IMR-90 (cell line): ENCODE measurements at regions not wholly inside any gene's neighbourhood (a gene's known extent, or its start where the extent isn't known, plus 50 kb on each side); places are given as distances from the start of the nearest gene placed in this dataset.

Experiments used
- ATAC-seq: fragments of 200-7000 bp; cut with Tn5 transposase; 2 replicates; pipeline ENCODE4 v1.9.1; 2020; ENCODE audit warnings: low read depth, mild to moderate bottlenecking, moderate library complexity
- BruUV-seq: library from RNA; stranded (reverse); fragments of 400-500 nt; replicated peaks from 2 replicates; lab custom pipeline; 2021; lab: Mats Ljungman, UMichigan
- CTCF ChIA-PET: fragments of 300-600 bp; formaldehyde crosslinking; extraction: SDS; loops from one replicate; lab custom pipeline; 2021; ENCODE audit warnings: antibody characterized with exemption; lab: Yijun Ruan, JAX
- POLR2A ChIA-PET: fragments of 300-600 bp; sonication (Branson Sonifier 250); formaldehyde crosslinking; loops from one replicate; lab custom pipeline; 2022; ENCODE audit warnings: antibody characterized with exemption; ENCODE audit not compliant: unreplicated experiment; lab: Charles Lee
- DNase-seq: peaks from one replicate; pipeline ENCODE4 v3.0.0; 2013
- H2AFZ ChIP-seq: replicated peaks from 2 replicates; pipeline ENCODE3; 2013; ENCODE audit warnings: low read length, mild to moderate bottlenecking; ENCODE audit not compliant: poor library complexity
- H2AK5ac ChIP-seq: 2 replicates; pipeline ENCODE4 v1.6.1; 2013; ENCODE audit warnings: low read depth, low read length, inconsistent platforms
- H2AK9ac ChIP-seq: replicated peaks from 2 replicates; pipeline ENCODE3; 2013; ENCODE audit warnings: mild to moderate bottlenecking, low read depth, low read length, moderate library complexity; ENCODE audit not compliant: poor library complexity
- H2BK120ac ChIP-seq: 2 replicates; pipeline ENCODE4 v1.6.1; 2013; ENCODE audit warnings: low read depth, low read length, inconsistent platforms
- H2BK15ac ChIP-seq: 3 replicates; pipeline ENCODE4 v1.6.1; 2013; ENCODE audit warnings: low read depth, low read length, inconsistent platforms
- H2BK20ac ChIP-seq: 2 replicates; pipeline ENCODE4 v1.6.1; 2013; ENCODE audit warnings: low read depth, mild to moderate bottlenecking, inconsistent platforms, low read length, moderate library complexity
- H2BK5ac ChIP-seq: 2 replicates; pipeline ENCODE4 v1.6.1; 2013; ENCODE audit warnings: mild to moderate bottlenecking, low read depth, low read length, inconsistent platforms; ENCODE audit not compliant: poor library complexity, severe bottlenecking
- H3K14ac ChIP-seq: replicated peaks from 2 replicates; pipeline ENCODE4 v1.6.1; 2013; ENCODE audit warnings: low read depth, low read length, inconsistent platforms
- H3K18ac ChIP-seq: 2 replicates; pipeline ENCODE4 v1.6.1; 2013; ENCODE audit warnings: low read depth, low read length, control low read depth
- H3K23ac ChIP-seq: 2 replicates; pipeline ENCODE4 v1.6.1; 2013; ENCODE audit warnings: low read depth, low read length, inconsistent platforms
- H3K27ac ChIP-seq: 2 replicates; pipeline ENCODE4 v1.5.1; 2013; ENCODE audit warnings: mild to moderate bottlenecking, control low read depth, low read length; ENCODE audit not compliant: insufficient read depth
- H3K27me3 ChIP-seq: 2 replicates; pipeline ENCODE4 v1.6.1; 2013; ENCODE audit warnings: low read length; ENCODE audit not compliant: control insufficient read depth, insufficient read depth
- H3K36me3 ChIP-seq: 2 replicates; pipeline ENCODE4 v1.6.1; 2013; ENCODE audit warnings: low read length, mixed read lengths; ENCODE audit not compliant: control insufficient read depth, insufficient read depth
- H3K4ac ChIP-seq: 2 replicates; pipeline ENCODE4 v1.6.1; 2013; ENCODE audit warnings: low read depth, low read length, inconsistent platforms
- H3K4me1 ChIP-seq: 2 replicates; pipeline ENCODE4 v1.6.1; 2013; ENCODE audit warnings: low read length, mixed read lengths; ENCODE audit not compliant: control insufficient read depth, insufficient read depth
- H3K4me2 ChIP-seq: 2 replicates; pipeline ENCODE4 v1.6.1; 2013; ENCODE audit warnings: low read depth, mild to moderate bottlenecking, control low read depth, low read length, moderate library complexity
- H3K4me3 ChIP-seq: 2 replicates; pipeline ENCODE4 v1.5.1; 2013; ENCODE audit warnings: low read depth, mild to moderate bottlenecking, control low read depth, low read length, moderate library complexity; ENCODE audit not compliant: insufficient read depth
- H3K56ac ChIP-seq: 2 replicates; pipeline ENCODE4 v1.6.1; 2013; ENCODE audit warnings: low read length, inconsistent platforms; ENCODE audit not compliant: insufficient read depth; ENCODE audit errors: extremely low read depth
- H3K79me1 ChIP-seq, 2 experiments: 2 replicates each; pipeline ENCODE4 v1.6.1; 2013; ENCODE audit warnings: low read length in 2 of 2, inconsistent platforms in 1 of 2, low read depth in 1 of 2
- H3K9ac ChIP-seq: 2 replicates; pipeline ENCODE4 v1.6.1; 2013; ENCODE audit warnings: low read depth, low read length, control low read depth
- H3K9me1 ChIP-seq: 2 replicates; pipeline ENCODE4 v1.6.1; 2013; ENCODE audit warnings: low read length, inconsistent platforms; ENCODE audit not compliant: insufficient read depth
- H3K9me3 ChIP-seq: 2 replicates; pipeline ENCODE4 v1.6.1; 2013; ENCODE audit warnings: low read length; ENCODE audit not compliant: control insufficient read depth, insufficient read depth
- H4K20me1 ChIP-seq: 2 replicates; pipeline ENCODE4 v1.6.1; 2013; ENCODE audit warnings: low read length, inconsistent platforms; ENCODE audit not compliant: insufficient read depth
- H4K5ac ChIP-seq: 2 replicates; pipeline ENCODE4 v1.6.1; 2013; ENCODE audit warnings: mild to moderate bottlenecking, low read depth, low read length, control low read depth
- H4K8ac ChIP-seq, 2 experiments: 2 replicates each; pipeline ENCODE4 v1.6.1; 2013; ENCODE audit warnings: low read depth in 2 of 2, low read length in 2 of 2, control low read depth in 1 of 2, inconsistent platforms in 1 of 2
- H4K91ac ChIP-seq: 2 replicates; pipeline ENCODE4 v1.6.1; 2013; ENCODE audit warnings: low read depth, low read length, inconsistent platforms; ENCODE audit not compliant: insufficient read depth
- MAFK ChIP-seq: IDR thresholded peaks from 2 replicates; pipeline ENCODE4 v1.6.1; 2012; ENCODE audit warnings: low read depth, low read length, improper control_type of control experiment
- RAD21 ChIP-seq: IDR thresholded peaks from 2 replicates; pipeline ENCODE4 v1.6.1; 2012; ENCODE audit warnings: low read length, improper control_type of control experiment
- RCOR1 ChIP-seq: IDR thresholded peaks from 2 replicates; pipeline ENCODE4 v1.6.1; 2012; ENCODE audit warnings: mild to moderate bottlenecking, low read length, improper control_type of control experiment; ENCODE audit not compliant: insufficient replicate concordance
- SMC3 ChIP-seq: fragments of 150-350 bp; IDR thresholded peaks from 2 replicates; pipeline ENCODE4 v1.6.1; 2016; ENCODE audit warnings: low read depth, mild to moderate bottlenecking, antibody characterized with exemption, low read length, moderate library complexity
- WGBS, 2 experiments: methylation state at CpG; one replicate each; pipeline versions ENCODE4 v1.1.5 to v1.1.7; 2013; ENCODE audit warnings: missing lambda C conversion rate in 2 of 2; ENCODE audit not compliant: insufficient read length in 1 of 2; ENCODE audit errors: extremely low coverage in 2 of 2; 5-methylcytosine and 5-hydroxymethylcytosine counted together
- dilution Hi-C: fragments of 300-500 bp; cut with HindIII; formaldehyde crosslinking; loops from one replicate; pipeline ENCODE4 v1.14.3; 2018; ENCODE audit warnings: low sequenced_read_pairs; ENCODE audit not compliant: unreplicated experiment
- in situ Hi-C: fragments of 300-500 bp; cut with MboI; formaldehyde crosslinking; loops from 3 replicates; pipeline ENCODE4 v1.14.3; 2019; ENCODE audit warnings: low sequenced_read_pairs, inconsistent platforms, mixed read lengths
- intact Hi-C: fragments of 100-400 bp; cut with micrococcal nuclease; formaldehyde crosslinking; loops from 2 replicates; pipeline ENCODE4 v1.10.0; 2022
- TF ChIP-seq, protein P1 (sequence below): fragments of 150-350 bp; IDR thresholded peaks from 2 replicates; pipeline ENCODE4 v1.6.1; 2017; ENCODE audit warnings: mild to moderate bottlenecking, antibody characterized with exemption, low read length, low read depth

DNA sequence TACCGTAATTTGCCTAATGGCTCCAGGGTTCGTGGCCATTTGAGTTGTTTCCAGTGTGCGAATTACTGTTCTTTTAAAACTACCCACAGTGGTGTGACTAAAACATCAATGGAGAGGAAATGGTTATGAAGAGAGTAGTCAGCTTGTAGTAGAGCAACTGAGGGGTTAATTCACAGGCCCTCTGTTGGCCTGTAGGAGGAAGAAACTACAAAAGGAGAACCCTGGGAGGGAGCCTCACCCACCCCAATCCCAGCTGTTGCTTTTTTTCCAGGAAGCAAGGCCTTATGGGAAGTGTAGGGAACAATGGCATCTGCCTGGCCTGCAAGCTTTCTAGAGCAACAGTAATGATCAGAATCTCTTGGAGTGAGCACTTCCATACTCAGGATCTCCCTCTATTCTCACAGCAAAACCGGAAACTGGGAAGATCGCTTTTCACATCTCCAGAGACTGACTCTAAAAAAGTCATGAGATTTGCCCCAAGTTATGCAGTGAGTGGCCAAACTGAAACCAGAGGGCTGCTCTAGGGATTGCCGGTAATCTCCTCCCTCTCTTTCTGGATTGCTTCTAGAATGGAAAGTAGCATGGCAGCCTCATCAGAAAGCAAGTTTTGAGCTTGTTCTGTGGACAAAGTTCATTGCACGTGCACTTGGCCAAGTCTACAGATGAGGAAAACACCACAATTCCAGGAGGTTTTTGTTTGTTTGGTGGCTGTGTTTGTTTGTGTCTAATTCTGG is 125.3 kb upstream of the PWP1 start:
- WGBS, 2 experiments, result no CpG with 5 or more reads among the region's 7 CpGs
- ChIA-PET POLR2A (no interaction called here), CTCF (no interaction called here)
- H2AK9ac ChIP-seq, result no peak overlapping the region
- H3K18ac ChIP-seq, result no peak overlapping the region
- TF ChIP-seq RAD21, result no peak
- TF ChIP-seq MAFK, result no peak
- TF ChIP-seq SMC3, result no peak
- TF ChIP-seq RCOR1, result no peak
- TF ChIP-seq, protein P1, sequence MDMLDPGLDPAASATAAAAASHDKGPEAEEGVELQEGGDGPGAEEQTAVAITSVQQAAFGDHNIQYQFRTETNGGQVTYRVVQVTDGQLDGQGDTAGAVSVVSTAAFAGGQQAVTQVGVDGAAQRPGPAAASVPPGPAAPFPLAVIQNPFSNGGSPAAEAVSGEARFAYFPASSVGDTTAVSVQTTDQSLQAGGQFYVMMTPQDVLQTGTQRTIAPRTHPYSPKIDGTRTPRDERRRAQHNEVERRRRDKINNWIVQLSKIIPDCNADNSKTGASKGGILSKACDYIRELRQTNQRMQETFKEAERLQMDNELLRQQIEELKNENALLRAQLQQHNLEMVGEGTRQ, result no peak
- H3K4me2 ChIP-seq, result no peak overlapping the region
- H3K56ac ChIP-seq, result no peak overlapping the region
- H2AK5ac ChIP-seq, result no peak overlapping the region
- no peak overlapping the region for H2BK15ac ChIP-seq
- H2BK5ac ChIP-seq, result no peak overlapping the region
- no peak for DNase-seq
- no peak overlapping the region for H3K4me3 ChIP-seq
- H2AFZ ChIP-seq, result peak overlapping the region; percentile 61
- in situ Hi-C loops, result no loop called here
- no peak overlapping the region for H4K8ac ChIP-seq
- no peaks in the 10 kb centered on the region for H3K9me3 ChIP-seq
- BruUV-seq, result no TSS peak
- H3K79me1 ChIP-seq, result no peaks in the 10 kb centered on the region
- H3K23ac ChIP-seq, result no peak overlapping the region
- no peak overlapping the region for H3K9ac ChIP-seq
- H4K91ac ChIP-seq, result no peak overlapping the region
- dilution Hi-C loops, result no loop called here
- H3K27ac ChIP-seq, result no peak overlapping the region
- H3K14ac ChIP-seq, result no peak overlapping the region
- intact Hi-C loops, result no loop called here
- no peak for ATAC-seq
- no peaks in the 10 kb centered on the region for H4K20me1 ChIP-seq
- no peak overlapping the region for H3K4ac ChIP-seq
- H4K5ac ChIP-seq, result no peak overlapping the region
- no peak overlapping the region for H2BK120ac ChIP-seq
- H3K9me1 ChIP-seq, result no peaks in the 10 kb centered on the region
- H3K27me3 ChIP-seq, result no peaks in the 10 kb centered on the region; the same call in 1 of the 2 replicates
- H2BK20ac ChIP-seq, result no peak overlapping the region
- no peaks in the 10 kb centered on the region for H3K36me3 ChIP-seq
- H3K4me1 ChIP-seq, result no peaks in the 10 kb centered on the region
